ENCODE measurements at regions not wholly inside any gene's neighbourhood (a gene's known extent, or its start where the extent isn't known, plus 50 kb on each side); places are given as distances from the start of the nearest gene placed in this dataset.

GRCh38 chr4:18621186-18621585, 599.6 kb upstream of the LCORL start:
- TF ChIP-seq CTCF (CRISPR knock-in tag; IDR thresholded peaks at IDR 0.05) (no peak), SIX4 (CRISPR knock-in tag; IDR thresholded peaks at IDR 0.05) (no peak), CEBPB (IDR thresholded peaks at IDR 0.05; ENCODE audit: borderline replicate concordance, low read depth, low read length) (no peak), EP300 (IDR thresholded peaks at IDR 0.05; ENCODE audit: low read depth in 2 of 2, low read length in 2 of 2) (no peak), EP300 (CRISPR knock-in tag; IDR thresholded peaks at IDR 0.05; ENCODE audit: borderline replicate concordance) (no peak), PCBP1 (IDR thresholded peaks at IDR 0.05; ENCODE audit: borderline replicate concordance, low read depth, low read length) (no peak), TOPORS (CRISPR knock-in tag; IDR thresholded peaks at IDR 0.05) (no peak), ZHX2 (IDR thresholded peaks at IDR 0.05; ENCODE audit: low read depth) (no peak), ZHX2 (CRISPR knock-in tag; IDR thresholded peaks at IDR 0.05; ENCODE audit: borderline replicate concordance) (no peak)

All from HepG2 (cell line).